Loucy (cell line): ENCODE measurements at regions not wholly inside any gene's neighbourhood (a gene's known extent, or its start where the extent isn't known, plus 50 kb on each side); places are given as distances from the start of the nearest gene placed in this dataset.

ENCODE experiments used
- H2AFZ ChIP-seq: fragments of 200-600 bp; sonication (generic); 2 replicates; pipeline ENCODE4 v1.6.0; 2016; ENCODE audit warnings: antibody characterized with exemption, mild to moderate bottlenecking, low read length, moderate library complexity
- H3F3A ChIP-seq: fragments of 200-600 bp; 2 replicates; pipeline ENCODE4 v1.6.0; 2016; ENCODE audit warnings: antibody characterized with exemption, low read depth, mild to moderate bottlenecking
- H3K27me3 ChIP-seq: fragments of 200-600 bp; sonication (generic); 2 replicates; pipeline ENCODE4 v1.6.1; 2014; ENCODE audit warnings: low read length, mild to moderate bottlenecking; ENCODE audit not compliant: insufficient read depth, poor library complexity, severe bottlenecking
- H3K36me3 ChIP-seq: fragments of 200-600 bp; sonication (generic); 2 replicates; pipeline ENCODE4 v1.6.1; 2016; ENCODE audit warnings: low read length; ENCODE audit not compliant: insufficient read depth
- H3K4me1 ChIP-seq: fragments of 200-600 bp; sonication (generic); 2 replicates; pipeline ENCODE4 v1.5.1; 2014; ENCODE audit warnings: low read length, mild to moderate bottlenecking; ENCODE audit not compliant: insufficient read depth, poor library complexity, severe bottlenecking
- H3K4me2 ChIP-seq: fragments of 200-600 bp; sonication (generic); 2 replicates; pipeline ENCODE4 v1.6.0; 2014; ENCODE audit warnings: antibody characterized with exemption, low read length, low read depth, mild to moderate bottlenecking; ENCODE audit not compliant: poor library complexity, severe bottlenecking
- H3K4me3 ChIP-seq: fragments of 200-600 bp; sonication (generic); 2 replicates; pipeline ENCODE4 v1.5.1; 2014; ENCODE audit warnings: low read length, mild to moderate bottlenecking, mixed read lengths; ENCODE audit not compliant: poor library complexity, severe bottlenecking
- H3K79me2 ChIP-seq: fragments of 200-600 bp; sonication (generic); 2 replicates; pipeline ENCODE4 v1.6.1; 2014; ENCODE audit warnings: low read length; ENCODE audit not compliant: insufficient read depth
- H3K9ac ChIP-seq: fragments of 200-600 bp; sonication (generic); 2 replicates; pipeline ENCODE4 v1.6.0; 2014; ENCODE audit warnings: mild to moderate bottlenecking, low read depth, low read length, moderate library complexity; ENCODE audit not compliant: poor library complexity, severe bottlenecking
- H3K9me2 ChIP-seq: fragments of 200-600 bp; sonication (generic); replicated peaks from 2 replicates; pipeline ENCODE4 v1.6.1; 2016; ENCODE audit warnings: low read depth, low read length, mixed read lengths
- H3K9me3 ChIP-seq: fragments of 200-600 bp; sonication (generic); 2 replicates; pipeline ENCODE4 v1.6.1; 2014; ENCODE audit warnings: mild to moderate bottlenecking, antibody characterized with exemption, low read length, low read depth; ENCODE audit not compliant: insufficient read depth
- H4K20me1 ChIP-seq: fragments of 200-600 bp; sonication (generic); 2 replicates; pipeline ENCODE4 v1.6.0; 2014; ENCODE audit warnings: antibody characterized with exemption, low read length, mild to moderate bottlenecking; ENCODE audit not compliant: insufficient read depth, poor library complexity, severe bottlenecking
- CTCF ChIP-seq: fragments of 200-600 bp; sonication (generic); conservative IDR thresholded peaks from 2 replicates; pipeline ENCODE4 v1.5.1; 2014; ENCODE audit warnings: mild to moderate bottlenecking, antibody characterized with exemption, low read length
- EZH2phosphoT487 ChIP-seq: fragments of 200-600 bp; IDR thresholded peaks from 2 replicates; pipeline ENCODE4 v1.6.1; 2018; ENCODE audit warnings: antibody characterized with exemption, mild to moderate bottlenecking, moderate library complexity, borderline replicate concordance

DNA sequence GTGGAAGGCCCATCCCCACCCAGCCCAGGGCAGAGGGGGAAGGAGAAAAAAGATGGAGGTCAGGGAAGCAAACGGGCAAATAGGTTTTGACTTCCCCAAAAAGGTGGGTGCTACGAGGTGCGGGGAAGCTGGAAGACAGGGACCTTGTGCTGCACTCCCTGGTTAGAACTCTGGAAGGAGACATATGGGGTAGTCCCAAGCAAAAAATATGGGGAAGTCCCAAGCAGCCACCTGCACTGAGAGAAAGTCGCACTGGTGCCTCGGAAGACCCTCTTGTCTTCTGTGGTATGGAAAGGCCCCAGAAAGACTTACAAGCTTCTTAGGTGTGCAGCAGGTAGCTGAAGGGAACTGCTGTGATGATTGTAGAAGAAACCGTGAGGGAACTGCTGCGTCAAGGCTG is 93.8 kb upstream of the CEP85L start:
- Histone ChIP-seq H3K4me3 (no peak overlapping the region), H3K4me2 (no peak overlapping the region), H3K9me3 (no peaks in the 10 kb centered on the region), H3F3A (peaks cover 7% of the 10 kb centered on the region; the same call in 1 of the 2 replicates), H3K9ac (no peak overlapping the region), H3K27me3 (no peaks in the 10 kb centered on the region), H3K9me2 (no peaks in the 10 kb centered on the region), H3K4me1 (peaks cover 39% of the 10 kb centered on the region), H3K79me2 (no peaks in the 10 kb centered on the region), H3K36me3 (no peaks in the 10 kb centered on the region), H2AFZ (no peak overlapping the region), H4K20me1 (no peaks in the 10 kb centered on the region)
- TF ChIP-seq EZH2phosphoT487 (no peak), CTCF (no peak)

DNA sequence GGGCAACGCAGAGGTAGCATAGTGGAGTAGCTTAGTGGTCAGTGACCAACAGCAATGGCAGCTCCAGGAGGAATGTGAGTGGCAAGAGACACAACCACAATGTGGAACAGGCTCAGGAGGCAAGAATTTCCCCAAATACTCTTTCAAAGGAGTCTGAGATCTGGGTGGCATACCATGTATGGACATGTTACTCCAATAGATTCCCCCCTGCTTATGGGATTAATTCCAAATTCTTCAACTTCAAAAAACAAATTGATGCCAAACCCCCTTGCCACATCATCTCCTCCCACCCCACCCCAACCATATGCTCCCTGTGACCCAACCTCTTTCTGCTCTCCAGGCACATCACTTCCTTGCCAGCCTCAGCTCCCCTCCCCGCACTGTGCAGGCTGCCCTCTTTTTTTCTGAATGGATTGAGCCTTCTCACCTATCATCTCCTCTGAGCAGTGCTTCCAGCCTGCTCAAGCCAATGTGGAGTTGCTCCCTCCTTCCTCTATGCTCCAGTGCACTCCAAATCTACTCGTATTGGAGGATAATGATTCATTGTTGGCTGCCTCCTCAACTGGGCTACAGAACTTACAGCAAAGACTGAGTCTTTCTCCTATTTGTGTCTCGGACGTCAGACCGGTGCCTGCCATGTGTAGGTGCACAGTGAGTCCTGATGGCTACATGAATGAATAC is 93.0 kb upstream of the CEP85L start:
- no peak overlapping the region for H3K4me2 ChIP-seq
- H3K4me1 ChIP-seq: peaks cover 41% of the 10 kb centered on the region
- H3K9ac ChIP-seq: no peak overlapping the region
- no peaks in the 10 kb centered on the region for H3K79me2 ChIP-seq
- no peak overlapping the region for H3K4me3 ChIP-seq
- H2AFZ ChIP-seq: no peak overlapping the region
- H3K9me3 ChIP-seq: no peaks in the 10 kb centered on the region
- no peak for TF ChIP-seq CTCF
- TF ChIP-seq EZH2phosphoT487: no peak
- H4K20me1 ChIP-seq: no peaks in the 10 kb centered on the region
- no peaks in the 10 kb centered on the region for H3K9me2 ChIP-seq
- H3F3A ChIP-seq: peaks cover 7% of the 10 kb centered on the region; the same call in 1 of the 2 replicates
- H3K36me3 ChIP-seq: no peaks in the 10 kb centered on the region
- no peaks in the 10 kb centered on the region for H3K27me3 ChIP-seq

DNA sequence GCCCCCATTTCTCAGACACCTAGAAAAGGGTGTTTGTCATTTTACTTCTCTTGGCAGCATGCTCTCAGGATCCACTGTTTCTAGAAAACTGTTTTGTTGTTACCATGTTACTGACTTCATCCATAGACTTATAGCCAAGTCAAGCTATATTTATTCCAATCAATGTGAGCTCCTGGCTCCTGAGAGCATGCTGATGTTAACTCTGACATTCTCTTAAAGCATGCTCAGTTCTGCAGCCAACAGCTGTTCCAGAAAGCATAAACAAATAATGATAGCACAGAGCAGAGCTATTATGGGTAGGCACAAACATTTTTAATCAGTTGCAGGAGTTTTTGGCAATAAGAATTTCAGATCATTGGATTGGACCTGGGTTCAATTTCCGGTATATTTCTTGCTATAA is 92.4 kb upstream of the CEP85L start:
- H2AFZ ChIP-seq: no peak overlapping the region

More for the DNA sequence above, 92.4 kb upstream of the CEP85L start:
- peaks cover 7% of the 10 kb centered on the region; the same call in 1 of the 2 replicates for H3F3A ChIP-seq
- no peaks in the 10 kb centered on the region for H3K27me3 ChIP-seq
- no peak overlapping the region for H3K4me3 ChIP-seq
- H3K9ac ChIP-seq: no peak overlapping the region
- TF ChIP-seq EZH2phosphoT487 (no peak), CTCF (no peak)
- H3K4me1 ChIP-seq: peaks cover 38% of the 10 kb centered on the region
- H3K4me2 ChIP-seq: no peak overlapping the region
- H4K20me1 ChIP-seq: no peaks in the 10 kb centered on the region
- no peaks in the 10 kb centered on the region for H3K9me2 ChIP-seq
- no peaks in the 10 kb centered on the region for H3K36me3 ChIP-seq
- no peaks in the 10 kb centered on the region for H3K9me3 ChIP-seq
- no peaks in the 10 kb centered on the region for H3K79me2 ChIP-seq
